Endodermal cell (in vitro differentiated cells): ENCODE measurements at regions not wholly inside any gene's neighbourhood (a gene's known extent, or its start where the extent isn't known, plus 50 kb on each side); places are given as distances from the start of the nearest gene placed in this dataset.

ENCODE experiments used
- DNase-seq: peaks from one replicate; pipeline ENCODE4 v3.0.0-alpha.2; 2017
- H3K27ac ChIP-seq: 2 replicates; pipeline ENCODE4 v1.5.1; 2013; ENCODE audit warnings: mild to moderate bottlenecking, low read depth, low read length, moderate library complexity
- H3K27me3 ChIP-seq: 2 replicates; pipeline ENCODE4 v1.6.1; 2013; ENCODE audit warnings: mild to moderate bottlenecking, low read length, moderate library complexity; ENCODE audit not compliant: insufficient read depth, control insufficient read depth, poor library complexity, severe bottlenecking
- H3K36me3 ChIP-seq: 2 replicates; pipeline ENCODE4 v1.7.0; 2013; ENCODE audit warnings: mild to moderate bottlenecking, low read length, moderate library complexity; ENCODE audit not compliant: control insufficient read depth, insufficient read depth
- H3K4me1 ChIP-seq: one replicate; pipeline ENCODE4 v1.7.0; 2013; ENCODE audit warnings: low read length; ENCODE audit not compliant: control insufficient read depth, insufficient read depth
- H3K4me3 ChIP-seq: 2 replicates; pipeline ENCODE4 v1.5.1; 2013; ENCODE audit warnings: mild to moderate bottlenecking, low read length, moderate library complexity
- H3K9ac ChIP-seq: 2 replicates; pipeline ENCODE4 v1.6.1; 2013; ENCODE audit warnings: mild to moderate bottlenecking, low read length, moderate library complexity; ENCODE audit not compliant: poor library complexity, severe bottlenecking; ENCODE audit errors: extremely low read depth
- H3K9me3 ChIP-seq: 2 replicates; pipeline ENCODE4 v1.6.1; 2013; ENCODE audit warnings: mild to moderate bottlenecking, low read length, moderate library complexity; ENCODE audit not compliant: control insufficient read depth
- H3K27ac Mint-ChIP-seq: 2 replicates; pipeline ENCODE4 v1.8.0; 2020; ENCODE audit warnings: mixed read lengths
- H3K27me3 Mint-ChIP-seq: 2 replicates; pipeline ENCODE4 v1.8.0; 2021; ENCODE audit warnings: mild to moderate bottlenecking, mixed read lengths; ENCODE audit not compliant: insufficient read depth
- H3K36me3 Mint-ChIP-seq: 2 replicates; pipeline ENCODE4 v1.8.0; 2020; ENCODE audit warnings: low read depth, mixed read lengths
- H3K4me1 Mint-ChIP-seq: 2 replicates; pipeline ENCODE4 v1.8.0; 2020; ENCODE audit warnings: mixed read lengths
- H3K4me3 Mint-ChIP-seq: 2 replicates; pipeline ENCODE4 v1.8.0; 2020; ENCODE audit warnings: mild to moderate bottlenecking, moderate library complexity, mixed read lengths
- H3K9me3 Mint-ChIP-seq: 2 replicates; pipeline ENCODE4 v1.8.0; 2020; ENCODE audit warnings: mild to moderate bottlenecking, mixed read lengths
- WGBS, 2 experiments: methylation state at CpG; one replicate each; pipeline versions ENCODE4 v1.1.5 to v1.1.7; 2013; ENCODE audit warnings: missing lambda C conversion rate in 2 of 2, mixed read lengths in 1 of 2; ENCODE audit not compliant: insufficient coverage in 1 of 2, insufficient read length in 1 of 2; 5-methylcytosine and 5-hydroxymethylcytosine counted together
- TF ChIP-seq, protein P1 (sequence below): fragments of 200-600 bp; sonication (generic); conservative IDR thresholded peaks from 2 replicates; pipeline ENCODE4 v1.5.0; 2021; ENCODE audit warnings: antibody characterized with exemption, mild to moderate bottlenecking

DNA sequence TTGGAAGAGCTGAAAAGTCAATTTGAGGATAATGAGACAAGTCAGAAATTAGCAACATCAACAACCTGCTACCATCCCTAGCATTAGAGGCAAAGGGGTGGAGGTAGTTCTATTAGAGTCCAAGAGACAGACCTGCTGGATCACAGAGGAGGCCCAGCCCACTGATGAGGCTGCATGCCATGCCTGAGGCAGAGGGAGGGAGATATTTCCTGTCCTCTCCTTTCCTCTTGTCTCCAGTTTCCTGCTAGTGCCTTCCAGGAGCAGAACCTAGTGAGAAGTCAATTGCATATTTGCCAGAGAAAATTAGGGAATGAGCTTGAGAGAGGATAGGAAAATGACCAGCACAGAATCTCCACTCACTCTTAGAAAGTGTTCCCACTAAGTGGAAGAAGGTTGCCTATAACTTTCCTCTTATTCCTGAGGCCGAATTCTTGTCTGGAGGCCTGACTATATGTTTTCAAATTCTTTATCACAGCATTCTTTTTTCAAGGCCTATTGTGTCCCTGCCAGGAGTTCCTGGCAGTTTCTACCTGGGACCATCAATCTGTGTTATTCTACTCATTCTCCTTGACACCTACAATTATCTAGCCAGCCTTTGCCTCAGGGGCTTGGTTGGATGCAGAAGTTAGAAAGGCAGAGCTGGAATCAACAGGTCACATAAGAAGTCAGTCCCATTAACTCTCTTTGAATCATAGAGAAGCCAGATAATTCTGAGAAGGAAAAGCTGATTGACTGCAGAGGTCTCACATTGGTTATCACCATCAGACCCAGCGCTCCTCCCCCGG lies 121.9 kb downstream of the EMP1 start:
- Mint-ChIP-seq H3K4me1 (peaks cover 50% of the 10 kb centered on the region), H3K27ac (peak overlapping the region; percentile 71), H3K4me3 (peak overlapping the region; percentile 1), H3K9me3 (peaks cover 22% of the 10 kb centered on the region), H3K27me3 (no peaks in the 10 kb centered on the region), H3K36me3 (peaks cover 3% of the 10 kb centered on the region)
- H3K4me1 ChIP-seq, result peaks cover 11% of the 10 kb centered on the region
- no peaks in the 10 kb centered on the region for H3K36me3 ChIP-seq
- TF ChIP-seq, protein P1, sequence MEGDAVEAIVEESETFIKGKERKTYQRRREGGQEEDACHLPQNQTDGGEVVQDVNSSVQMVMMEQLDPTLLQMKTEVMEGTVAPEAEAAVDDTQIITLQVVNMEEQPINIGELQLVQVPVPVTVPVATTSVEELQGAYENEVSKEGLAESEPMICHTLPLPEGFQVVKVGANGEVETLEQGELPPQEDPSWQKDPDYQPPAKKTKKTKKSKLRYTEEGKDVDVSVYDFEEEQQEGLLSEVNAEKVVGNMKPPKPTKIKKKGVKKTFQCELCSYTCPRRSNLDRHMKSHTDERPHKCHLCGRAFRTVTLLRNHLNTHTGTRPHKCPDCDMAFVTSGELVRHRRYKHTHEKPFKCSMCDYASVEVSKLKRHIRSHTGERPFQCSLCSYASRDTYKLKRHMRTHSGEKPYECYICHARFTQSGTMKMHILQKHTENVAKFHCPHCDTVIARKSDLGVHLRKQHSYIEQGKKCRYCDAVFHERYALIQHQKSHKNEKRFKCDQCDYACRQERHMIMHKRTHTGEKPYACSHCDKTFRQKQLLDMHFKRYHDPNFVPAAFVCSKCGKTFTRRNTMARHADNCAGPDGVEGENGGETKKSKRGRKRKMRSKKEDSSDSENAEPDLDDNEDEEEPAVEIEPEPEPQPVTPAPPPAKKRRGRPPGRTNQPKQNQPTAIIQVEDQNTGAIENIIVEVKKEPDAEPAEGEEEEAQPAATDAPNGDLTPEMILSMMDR, result no peak
- no peak overlapping the region for H3K27ac ChIP-seq
- 68 to 100% methylated on average over 1 to 3 of the region's 3 CpGs for WGBS, 2 experiments
- H3K9me3 ChIP-seq, result peaks cover 23% of the 10 kb centered on the region
- H3K27me3 ChIP-seq, result no peaks in the 10 kb centered on the region
- H3K4me3 ChIP-seq, result no peak overlapping the region
- H3K9ac ChIP-seq, result no peak overlapping the region
- DNase-seq, result no peak

DNA sequence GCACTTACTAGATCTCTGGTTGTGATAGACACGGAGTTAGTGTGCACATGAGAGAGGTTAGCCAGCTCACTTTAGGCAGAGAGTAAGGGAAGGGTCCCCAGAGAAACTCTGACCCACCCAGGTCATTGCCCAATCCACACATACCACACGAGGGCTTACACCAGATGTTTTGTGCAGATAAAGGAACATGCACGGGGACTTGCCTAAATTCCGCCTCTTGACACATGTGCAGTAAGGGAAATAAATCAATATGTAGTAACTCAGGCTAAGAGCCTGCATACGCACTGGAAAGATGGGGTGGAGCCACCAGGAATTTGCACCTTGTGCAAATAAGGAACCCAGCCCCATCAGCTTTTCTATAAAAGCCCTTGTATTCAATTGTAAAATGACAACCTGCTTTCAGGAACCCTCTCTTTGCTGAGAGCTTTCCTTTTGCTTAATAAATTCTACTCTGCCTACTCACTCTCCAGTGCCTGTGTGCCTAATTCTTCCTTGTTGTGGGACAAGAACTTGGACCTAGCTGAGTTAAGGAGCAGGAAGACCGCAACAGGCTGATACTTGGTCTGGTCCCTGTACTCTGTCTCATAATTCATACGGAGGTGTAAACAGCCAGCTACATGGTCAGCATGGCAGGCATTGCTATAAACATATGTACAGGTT lies 120.2 kb downstream of the EMP1 start:
- peaks cover 11% of the 10 kb centered on the region for H3K4me1 ChIP-seq
- Mint-ChIP-seq H3K4me1 (peaks cover 36% of the 10 kb centered on the region), H3K27me3 (no peaks in the 10 kb centered on the region), H3K4me3 (no peak overlapping the region), H3K36me3 (peaks cover 3% of the 10 kb centered on the region), H3K27ac (no peak overlapping the region), H3K9me3 (peaks cover 22% of the 10 kb centered on the region)
- 91 to 93% methylated on average over 4 to 7 of the region's 7 CpGs for WGBS, 2 experiments
- H3K9ac ChIP-seq, result no peak overlapping the region
- no peak overlapping the region for H3K27ac ChIP-seq
- DNase-seq, result no peak
- H3K27me3 ChIP-seq, result no peaks in the 10 kb centered on the region
- peak overlapping the region; percentile 48 for H3K4me3 ChIP-seq
- peaks cover 23% of the 10 kb centered on the region for H3K9me3 ChIP-seq
- TF ChIP-seq, protein P1, result no peak
- H3K36me3 ChIP-seq, result no peaks in the 10 kb centered on the region

DNA sequence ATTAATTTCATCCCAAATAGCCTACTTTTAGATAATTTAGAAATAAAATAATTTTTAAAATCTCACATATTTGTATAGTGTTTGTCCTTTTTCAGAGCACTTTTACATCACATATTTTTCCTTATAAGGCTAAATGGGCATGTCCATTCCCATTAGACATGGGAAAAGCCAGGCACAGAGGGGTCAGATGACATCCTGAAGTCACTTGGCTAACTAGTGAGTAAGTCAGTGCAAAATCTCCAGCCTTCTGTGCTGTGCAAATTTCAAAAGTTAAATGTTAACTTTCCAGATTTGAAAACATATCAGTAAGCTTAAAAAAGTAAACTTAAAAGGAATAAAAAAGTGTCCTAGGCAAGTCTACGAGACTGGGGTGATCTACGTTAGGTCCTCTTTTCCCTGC lies 117.4 kb downstream of the EMP1 start:
- Histone ChIP-seq H3K9ac (no peak overlapping the region), H3K36me3 (no peaks in the 10 kb centered on the region), H3K27ac (no peak overlapping the region), H3K4me1 (peaks cover 6% of the 10 kb centered on the region), H3K27me3 (no peaks in the 10 kb centered on the region), H3K4me3 (no peak overlapping the region), H3K9me3 (peaks cover 23% of the 10 kb centered on the region)
- no peak for DNase-seq
- Mint-ChIP-seq H3K27ac (no peak overlapping the region), H3K4me1 (peaks cover 18% of the 10 kb centered on the region), H3K27me3 (peaks cover 3% of the 10 kb centered on the region), H3K4me3 (no peak overlapping the region), H3K9me3 (peaks cover 22% of the 10 kb centered on the region), H3K36me3 (peaks cover 3% of the 10 kb centered on the region)
- TF ChIP-seq, protein P1, result no peak
- 98 to 100% methylated on average over 2 of the region's 2 CpGs for WGBS, 2 experiments
